BLaER1 (cell line): ENCODE measurements at regions not wholly inside any gene's neighbourhood (a gene's known extent, or its start where the extent isn't known, plus 50 kb on each side); places are given as distances from the start of the nearest gene placed in this dataset.

Experiments
- H3K27ac ChIP-seq: shearing (Covaris generic); formaldehyde crosslinking; 2 replicates; pipeline ENCODE4 v1.8.1; 2022
- H3K27me3 ChIP-seq: shearing (Covaris generic); formaldehyde crosslinking; 2 replicates; pipeline ENCODE4 v1.8.1; 2022
- H3K36me3 ChIP-seq: shearing (Covaris generic); formaldehyde crosslinking; 2 replicates; pipeline ENCODE4 v1.8.1; 2022
- H3K4me1 ChIP-seq: shearing (Covaris generic); formaldehyde crosslinking; 2 replicates; pipeline ENCODE4 v1.8.1; 2022
- H3K4me2 ChIP-seq: shearing (Covaris generic); formaldehyde crosslinking; 2 replicates; pipeline ENCODE4 v1.8.1; 2022
- H3K4me3 ChIP-seq: shearing (Covaris generic); formaldehyde crosslinking; 2 replicates; pipeline ENCODE4 v1.8.1; 2022
- H3K9ac ChIP-seq: shearing (Covaris generic); formaldehyde crosslinking; 2 replicates; pipeline ENCODE4 v1.8.1; 2022
- H3K9me3 ChIP-seq: shearing (Covaris generic); formaldehyde crosslinking; 2 replicates; pipeline ENCODE4 v1.8.1; 2022
- H4K20me1 ChIP-seq: shearing (Covaris generic); formaldehyde crosslinking; 2 replicates; pipeline ENCODE4 v1.8.1; 2022
- Cebpa-rat ChIP-seq: shearing (Covaris generic); IDR thresholded peaks from 2 replicates; pipeline ENCODE4 v1.8.1; 2022

- H3K27me3 ChIP-seq: no peaks in the 10 kb centered on the region
- no peaks in the 10 kb centered on the region for H4K20me1 ChIP-seq
- H3K36me3 ChIP-seq: no peaks in the 10 kb centered on the region
- H3K27ac ChIP-seq: no peak overlapping the region
- TF ChIP-seq Cebpa-rat: no peak
- no peak overlapping the region for H3K4me2 ChIP-seq
- no peaks in the 10 kb centered on the region for H3K4me1 ChIP-seq
- H3K9ac ChIP-seq: no peak overlapping the region
- no peak overlapping the region for H3K4me3 ChIP-seq
- peaks cover 12% of the 10 kb centered on the region for H3K9me3 ChIP-seq
Measured at GRCh38 chr4:13859423-13859822, 231.9 kb upstream of the BOD1L1 start.

- H3K27me3 ChIP-seq: no peaks in the 10 kb centered on the region
- H3K4me2 ChIP-seq: no peak overlapping the region
- H3K4me1 ChIP-seq: no peaks in the 10 kb centered on the region
- no peak for TF ChIP-seq Cebpa-rat
- H3K36me3 ChIP-seq: no peaks in the 10 kb centered on the region
- no peak overlapping the region for H3K4me3 ChIP-seq
- no peak overlapping the region for H3K9ac ChIP-seq
- H4K20me1 ChIP-seq: no peaks in the 10 kb centered on the region
- H3K9me3 ChIP-seq: peaks cover 12% of the 10 kb centered on the region
- no peak overlapping the region for H3K27ac ChIP-seq
Measured at GRCh38 chr4:13860126-13860525, 232.6 kb upstream of the BOD1L1 start.

- Histone ChIP-seq H3K9ac (no peak overlapping the region), H3K4me1 (no peaks in the 10 kb centered on the region), H3K27ac (no peak overlapping the region), H3K4me2 (no peak overlapping the region), H3K27me3 (no peaks in the 10 kb centered on the region), H3K9me3 (peaks cover 12% of the 10 kb centered on the region), H3K4me3 (no peak overlapping the region), H3K36me3 (no peaks in the 10 kb centered on the region), H4K20me1 (no peaks in the 10 kb centered on the region)
- TF ChIP-seq Cebpa-rat: no peak
Measured at GRCh38 chr4:13865871-13866669, 238.5 kb upstream of the BOD1L1 start.

- Histone ChIP-seq H4K20me1 (no peaks in the 10 kb centered on the region), H3K9ac (no peak overlapping the region), H3K4me2 (no peak overlapping the region), H3K4me1 (no peaks in the 10 kb centered on the region), H3K36me3 (no peaks in the 10 kb centered on the region), H3K4me3 (no peak overlapping the region), H3K27ac (no peak overlapping the region), H3K9me3 (peaks cover 10% of the 10 kb centered on the region), H3K27me3 (no peaks in the 10 kb centered on the region)
- no peak for TF ChIP-seq Cebpa-rat
Measured at GRCh38 chr4:13866881-13867280, 239.4 kb upstream of the BOD1L1 start.

- Histone ChIP-seq H3K4me2 (no peak overlapping the region), H3K9ac (no peak overlapping the region), H3K4me3 (no peak overlapping the region), H3K9me3 (no peaks in the 10 kb centered on the region), H3K27me3 (no peaks in the 10 kb centered on the region), H3K27ac (no peak overlapping the region), H3K36me3 (no peaks in the 10 kb centered on the region), H4K20me1 (no peaks in the 10 kb centered on the region), H3K4me1 (no peaks in the 10 kb centered on the region)
- no peak for TF ChIP-seq Cebpa-rat
Measured at GRCh38 chr4:13872155-13872554, 244.6 kb upstream of the BOD1L1 start.

- Histone ChIP-seq H3K4me1 (no peaks in the 10 kb centered on the region), H3K4me3 (no peak overlapping the region), H3K9ac (no peak overlapping the region), H3K36me3 (no peaks in the 10 kb centered on the region), H3K27me3 (no peaks in the 10 kb centered on the region), H3K27ac (no peak overlapping the region), H3K4me2 (no peak overlapping the region), H3K9me3 (no peaks in the 10 kb centered on the region), H4K20me1 (no peaks in the 10 kb centered on the region)
- no peak for TF ChIP-seq Cebpa-rat
Measured at GRCh38 chr4:13872955-13873354, 245.4 kb upstream of the BOD1L1 start.

GRCh38 chr4:13875181-13875580 is 247.7 kb upstream of the BOD1L1 start:
- H3K9me3 ChIP-seq: no peaks in the 10 kb centered on the region
- H3K27ac ChIP-seq: no peak overlapping the region
- H3K4me1 ChIP-seq: no peaks in the 10 kb centered on the region
- no peaks in the 10 kb centered on the region for H3K36me3 ChIP-seq
- H3K4me2 ChIP-seq: no peak overlapping the region
- no peak overlapping the region for H3K4me3 ChIP-seq
- H4K20me1 ChIP-seq: no peaks in the 10 kb centered on the region
- no peak overlapping the region for H3K9ac ChIP-seq
- TF ChIP-seq Cebpa-rat: no peak
- no peaks in the 10 kb centered on the region for H3K27me3 ChIP-seq

- H3K27ac ChIP-seq: no peak overlapping the region
- H4K20me1 ChIP-seq: no peaks in the 10 kb centered on the region
- H3K4me2 ChIP-seq: no peak overlapping the region
- no peak for TF ChIP-seq Cebpa-rat
- no peaks in the 10 kb centered on the region for H3K27me3 ChIP-seq
- no peak overlapping the region for H3K9ac ChIP-seq
- H3K4me1 ChIP-seq: no peaks in the 10 kb centered on the region
- no peaks in the 10 kb centered on the region for H3K9me3 ChIP-seq
- H3K36me3 ChIP-seq: no peaks in the 10 kb centered on the region
- H3K4me3 ChIP-seq: no peak overlapping the region
Measured at GRCh38 chr4:13876131-13876530, 248.6 kb upstream of the BOD1L1 start.

- H3K4me3 ChIP-seq: no peak overlapping the region
- no peak overlapping the region for H3K27ac ChIP-seq
- no peaks in the 10 kb centered on the region for H3K27me3 ChIP-seq
- H4K20me1 ChIP-seq: no peaks in the 10 kb centered on the region
- H3K4me1 ChIP-seq: no peaks in the 10 kb centered on the region
- H3K9ac ChIP-seq: no peak overlapping the region
- TF ChIP-seq Cebpa-rat: no peak
- H3K4me2 ChIP-seq: no peak overlapping the region
- no peaks in the 10 kb centered on the region for H3K9me3 ChIP-seq
- no peaks in the 10 kb centered on the region for H3K36me3 ChIP-seq
Measured at GRCh38 chr4:13876940-13877339, 249.4 kb upstream of the BOD1L1 start.

GRCh38 chr4:13877626-13878025 is 250.1 kb upstream of the BOD1L1 start:
- H3K4me3 ChIP-seq: no peak overlapping the region
- no peak overlapping the region for H3K4me2 ChIP-seq
- no peak overlapping the region for H3K9ac ChIP-seq
- H4K20me1 ChIP-seq: no peaks in the 10 kb centered on the region
- H3K9me3 ChIP-seq: no peaks in the 10 kb centered on the region
- H3K36me3 ChIP-seq: no peaks in the 10 kb centered on the region
- no peaks in the 10 kb centered on the region for H3K4me1 ChIP-seq
- no peaks in the 10 kb centered on the region for H3K27me3 ChIP-seq
- no peak overlapping the region for H3K27ac ChIP-seq
- no peak for TF ChIP-seq Cebpa-rat

GRCh38 chr4:13881892-13882291 is 254.4 kb upstream of the BOD1L1 start:
- Histone ChIP-seq H3K36me3 (no peaks in the 10 kb centered on the region), H3K9me3 (no peaks in the 10 kb centered on the region), H3K4me1 (no peaks in the 10 kb centered on the region), H4K20me1 (no peaks in the 10 kb centered on the region), H3K27me3 (no peaks in the 10 kb centered on the region), H3K27ac (no peak overlapping the region), H3K4me3 (no peak overlapping the region), H3K4me2 (no peak overlapping the region), H3K9ac (no peak overlapping the region)
- no peak for TF ChIP-seq Cebpa-rat
